Fibroblast of lung (primary cell): ENCODE measurements at regions not wholly inside any gene's neighbourhood (a gene's known extent, or its start where the extent isn't known, plus 50 kb on each side); places are given as distances from the start of the nearest gene placed in this dataset.

ENCODE experiments used
- CTCF ChIP-seq, 2 donors: IDR thresholded peaks in 1 of 2; conservative IDR thresholded peaks in 1 of 2; 1 replicate in 1 of 2; 2 replicates in 1 of 2; pipeline ENCODE4 v1.5.1; 2011 to 2012; ENCODE audit warnings: low read length in 2 of 2, control low read depth in 1 of 2, inconsistent platforms in 1 of 2, low read depth in 1 of 2, mild to moderate bottlenecking in 1 of 2
- EZH2 ChIP-seq: IDR thresholded peaks from 2 replicates; pipeline ENCODE4 v1.5.1; 2012; ENCODE audit warnings: low read length, control low read depth, mild to moderate bottlenecking; ENCODE audit errors: missing control alignments

DNA sequence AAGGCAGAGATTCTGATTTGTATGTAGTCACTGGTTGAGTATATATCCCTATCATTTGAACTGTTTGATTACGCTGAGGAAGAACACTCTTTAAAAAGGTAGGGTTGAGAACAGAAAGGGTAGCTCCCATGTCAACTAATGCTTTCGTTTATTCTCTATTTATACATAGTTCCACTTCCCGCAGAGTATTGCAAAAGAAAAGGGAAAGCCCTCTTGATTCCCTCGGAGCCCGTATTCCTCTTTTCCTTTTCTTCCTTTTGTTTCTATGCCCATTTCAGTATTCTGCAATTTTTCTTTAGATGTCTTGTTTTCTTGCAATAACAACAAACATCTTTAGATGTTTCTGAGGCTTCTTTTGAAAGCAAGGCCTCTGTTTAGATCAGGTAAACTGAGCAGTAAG lies 78.2 kb downstream of the DNTTIP2 start:
- TF ChIP-seq CTCF (conservative IDR thresholded peaks at IDR 0.05 in 1 of 2, IDR thresholded peaks at IDR 0.05 in 1 of 2; ENCODE audit: low read depth in 1 of 2, low read length in 2 of 2) (no peak), EZH2 (no peak)
